Ishikawa (cell line): ENCODE measurements at regions not wholly inside any gene's neighbourhood (a gene's known extent, or its start where the extent isn't known, plus 50 kb on each side); places are given as distances from the start of the nearest gene placed in this dataset.

Source experiments
- CEBPB ChIP-seq: IDR thresholded peaks from 2 replicates; pipeline ENCODE4 v1.6.1; 2012
- REST ChIP-seq: IDR thresholded peaks from 2 replicates; pipeline ENCODE4 v1.6.1; 2012; ENCODE audit warnings: low read depth, mild to moderate bottlenecking
- YY1 ChIP-seq: IDR thresholded peaks from 2 replicates; pipeline ENCODE4 v1.6.1; 2012; ENCODE audit warnings: low read depth

- TF ChIP-seq CEBPB, result no peak
- TF ChIP-seq YY1, result no peak
- TF ChIP-seq REST, result no peak
These were observed 297.5 kb downstream of the SHQ1 start for GRCh38 chr3:72550582-72551262.
